GM12865 (cell line): ENCODE measurements at regions not wholly inside any gene's neighbourhood (a gene's known extent, or its start where the extent isn't known, plus 50 kb on each side); places are given as distances from the start of the nearest gene placed in this dataset.

Experiments
- DNase-seq: peaks from one replicate; pipeline ENCODE4 v3.0.0; 2010; ENCODE audit warnings: low read depth
- H3K4me3 ChIP-seq: 2 replicates; pipeline ENCODE4 v1.5.1; 2011; ENCODE audit warnings: mild to moderate bottlenecking, low read depth, low read length, control low read depth
- CTCF ChIP-seq: IDR thresholded peaks from 2 replicates; pipeline ENCODE4 v1.5.1; 2011; ENCODE audit warnings: low read length, control low read depth, low read depth, inconsistent platforms; ENCODE audit not compliant: insufficient read depth; ENCODE audit errors: missing control alignments

DNA sequence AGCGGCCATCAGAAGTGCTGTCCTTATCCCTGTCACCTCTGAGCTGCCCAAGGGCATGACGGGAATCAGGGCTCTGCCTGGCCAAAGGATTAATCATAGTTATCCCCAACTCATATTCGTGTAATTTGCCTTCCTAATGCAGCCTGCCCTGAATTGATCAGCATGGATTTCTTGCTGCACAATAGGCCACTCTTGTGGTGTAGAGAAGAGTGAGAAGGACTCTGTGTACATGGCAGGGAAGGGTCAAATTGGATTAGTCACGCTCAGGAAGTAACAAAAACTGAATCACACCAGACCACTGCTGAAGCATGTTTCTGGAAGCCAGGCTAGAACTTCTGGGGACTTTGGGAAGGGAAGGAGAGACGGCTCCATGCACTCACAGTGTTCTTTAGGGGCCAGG, 227.0 kb downstream of the BUB3 start:
- TF ChIP-seq CTCF = no peak
- DNase-seq = no peak
- no peak overlapping the region for H3K4me3 ChIP-seq

GRCh38 chr10:123382491-123382890, 228.3 kb downstream of the BUB3 start:
- no peak overlapping the region for H3K4me3 ChIP-seq
- no peak for DNase-seq

GRCh38 chr10:123385508-123386080, 231.4 kb downstream of the BUB3 start:
- no peak overlapping the region for H3K4me3 ChIP-seq
- no peak for TF ChIP-seq CTCF
- DNase-seq = no peak

More at GRCh38 chr10:123382491-123382890, 228.3 kb downstream of the BUB3 start:
- no peak for TF ChIP-seq CTCF

- peak; percentile 33 for DNase-seq
- H3K4me3 ChIP-seq = peak overlapping the region; percentile 75
- TF ChIP-seq CTCF = no peak
Observed at GRCh38 chr10:123389520-123389919, 235.3 kb downstream of the BUB3 start.

DNA sequence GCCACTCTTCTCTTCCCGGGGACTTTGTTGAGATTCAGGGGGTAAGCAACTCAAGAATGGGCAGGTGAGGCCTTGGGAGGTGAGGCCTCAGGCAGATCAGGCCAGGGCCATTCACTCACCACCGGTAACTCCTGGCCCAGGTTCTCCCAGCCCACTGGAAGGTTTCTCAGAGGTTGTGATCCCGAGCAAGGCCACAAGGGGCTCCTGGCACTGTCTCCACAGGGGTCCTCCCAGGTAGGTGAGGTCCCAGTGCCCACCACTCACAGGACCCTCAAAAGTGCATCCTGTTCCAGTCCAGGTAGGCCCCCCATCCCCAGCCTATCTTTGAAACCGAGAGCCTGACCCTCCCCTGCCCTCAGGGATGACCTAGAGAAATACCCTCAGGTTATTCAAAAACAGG, 236.1 kb downstream of the BUB3 start:
- TF ChIP-seq CTCF = peak; percentile 61
- peak overlapping the region; percentile 75 for H3K4me3 ChIP-seq
- DNase-seq = peak; percentile 70

DNA sequence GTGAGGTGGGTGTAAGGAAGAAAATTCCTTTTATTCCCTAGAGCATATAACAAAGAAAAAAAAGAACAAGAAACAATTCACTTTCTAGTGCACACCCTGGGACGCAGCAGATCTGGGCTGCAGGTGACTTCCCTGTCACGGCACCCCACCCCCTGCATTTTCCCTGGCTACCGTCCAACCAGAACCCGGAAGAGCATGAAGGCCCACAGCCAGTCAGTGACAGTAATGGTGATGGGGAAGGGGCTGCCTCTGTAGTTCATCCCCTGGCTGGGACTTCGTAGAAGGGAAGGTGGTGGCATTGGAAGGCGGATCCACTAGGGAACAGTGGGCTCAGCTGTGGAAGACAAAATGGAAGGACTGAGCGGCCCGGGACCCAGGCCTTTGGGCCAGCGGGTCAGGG, 236.7 kb downstream of the BUB3 start:
- peak; percentile 91 for DNase-seq
- TF ChIP-seq CTCF = no peak
- peak overlapping the region; percentile 75 for H3K4me3 ChIP-seq

DNA sequence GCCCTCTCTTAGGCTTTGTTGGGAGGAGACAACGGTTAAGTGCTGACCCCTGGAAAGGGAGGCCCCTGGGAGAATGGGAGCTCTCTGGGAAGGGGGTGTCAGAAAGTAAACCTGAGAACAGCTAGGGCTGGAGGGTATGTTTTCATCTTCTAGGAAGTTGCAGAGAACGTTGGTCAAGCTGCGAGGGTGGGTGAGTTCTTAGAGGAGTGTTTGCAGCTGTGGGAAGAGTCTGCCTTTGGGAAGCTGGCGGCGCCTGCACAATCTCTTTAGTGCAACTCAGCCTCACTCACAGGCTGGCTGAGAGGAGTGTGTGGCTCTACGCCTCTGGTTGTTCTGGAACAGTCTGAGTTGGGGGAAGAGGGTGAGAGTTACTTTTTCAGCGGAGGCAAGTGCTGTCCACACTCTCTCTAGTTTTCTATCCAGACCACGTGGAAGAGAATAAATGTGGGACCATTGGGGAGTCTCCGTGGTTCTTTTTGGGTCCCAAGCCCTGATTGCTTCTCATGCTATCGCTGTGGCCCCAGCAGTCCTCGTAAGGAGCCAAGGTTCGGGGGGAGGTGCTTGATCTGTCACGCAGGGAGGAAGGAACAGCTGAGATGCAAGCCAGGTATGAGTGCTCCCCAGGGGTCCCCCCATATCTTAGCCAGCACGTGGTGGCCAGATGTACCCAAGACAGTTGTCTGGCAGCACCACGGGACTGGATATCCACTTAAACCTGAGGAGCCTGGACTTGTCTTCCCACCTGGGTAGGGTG, 237.2 kb downstream of the BUB3 start:
- peak overlapping the region; percentile 75 for H3K4me3 ChIP-seq
- TF ChIP-seq CTCF = no peak
- DNase-seq = peak; percentile 96
